AG10803 (cell line): ENCODE measurements at regions not wholly inside any gene's neighbourhood (a gene's known extent, or its start where the extent isn't known, plus 50 kb on each side); places are given as distances from the start of the nearest gene placed in this dataset.

Source experiments
- DNase-seq: peaks from one replicate; pipeline ENCODE4 v3.0.0; 2010; ENCODE audit warnings: low read depth
- H3K4me3 ChIP-seq: 2 replicates; pipeline ENCODE4 v1.5.1; 2011; ENCODE audit warnings: mild to moderate bottlenecking, low read length, control low read depth
- TF ChIP-seq, protein P1 (sequence below): conservative IDR thresholded peaks from 2 replicates; pipeline ENCODE4 v1.5.1; 2011; ENCODE audit warnings: mild to moderate bottlenecking, low read length, control low read depth, inconsistent platforms

DNA sequence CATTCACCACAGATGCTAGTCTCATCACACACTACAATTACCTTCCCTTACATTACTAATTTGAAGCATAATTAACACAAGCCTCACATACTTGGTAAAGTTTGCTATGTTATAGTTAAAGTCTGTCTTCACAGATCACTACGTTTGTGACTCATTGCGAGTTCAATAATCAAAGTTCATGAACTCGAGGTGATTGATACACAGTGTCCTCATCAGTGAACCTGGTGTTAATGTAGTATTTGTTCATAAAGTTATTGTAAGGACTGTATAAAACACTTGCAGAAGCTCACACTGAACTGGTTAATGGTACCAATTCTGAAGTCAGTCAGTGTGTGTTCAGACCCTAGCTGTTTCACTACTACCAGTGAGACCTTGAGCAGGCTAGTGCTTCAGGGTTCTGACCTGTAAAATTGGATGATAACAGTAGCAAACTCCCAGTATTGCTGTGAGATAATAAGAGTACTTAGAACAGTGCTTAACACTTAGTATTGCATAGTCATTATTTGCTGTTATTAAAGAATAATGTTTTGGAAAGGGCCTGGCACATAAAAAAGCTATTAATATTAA, 313.3 kb downstream of the LIG4 start:
- TF ChIP-seq, protein P1, sequence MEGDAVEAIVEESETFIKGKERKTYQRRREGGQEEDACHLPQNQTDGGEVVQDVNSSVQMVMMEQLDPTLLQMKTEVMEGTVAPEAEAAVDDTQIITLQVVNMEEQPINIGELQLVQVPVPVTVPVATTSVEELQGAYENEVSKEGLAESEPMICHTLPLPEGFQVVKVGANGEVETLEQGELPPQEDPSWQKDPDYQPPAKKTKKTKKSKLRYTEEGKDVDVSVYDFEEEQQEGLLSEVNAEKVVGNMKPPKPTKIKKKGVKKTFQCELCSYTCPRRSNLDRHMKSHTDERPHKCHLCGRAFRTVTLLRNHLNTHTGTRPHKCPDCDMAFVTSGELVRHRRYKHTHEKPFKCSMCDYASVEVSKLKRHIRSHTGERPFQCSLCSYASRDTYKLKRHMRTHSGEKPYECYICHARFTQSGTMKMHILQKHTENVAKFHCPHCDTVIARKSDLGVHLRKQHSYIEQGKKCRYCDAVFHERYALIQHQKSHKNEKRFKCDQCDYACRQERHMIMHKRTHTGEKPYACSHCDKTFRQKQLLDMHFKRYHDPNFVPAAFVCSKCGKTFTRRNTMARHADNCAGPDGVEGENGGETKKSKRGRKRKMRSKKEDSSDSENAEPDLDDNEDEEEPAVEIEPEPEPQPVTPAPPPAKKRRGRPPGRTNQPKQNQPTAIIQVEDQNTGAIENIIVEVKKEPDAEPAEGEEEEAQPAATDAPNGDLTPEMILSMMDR, result no peak
- DNase-seq, result no peak
- no peak overlapping the region for H3K4me3 ChIP-seq

DNA sequence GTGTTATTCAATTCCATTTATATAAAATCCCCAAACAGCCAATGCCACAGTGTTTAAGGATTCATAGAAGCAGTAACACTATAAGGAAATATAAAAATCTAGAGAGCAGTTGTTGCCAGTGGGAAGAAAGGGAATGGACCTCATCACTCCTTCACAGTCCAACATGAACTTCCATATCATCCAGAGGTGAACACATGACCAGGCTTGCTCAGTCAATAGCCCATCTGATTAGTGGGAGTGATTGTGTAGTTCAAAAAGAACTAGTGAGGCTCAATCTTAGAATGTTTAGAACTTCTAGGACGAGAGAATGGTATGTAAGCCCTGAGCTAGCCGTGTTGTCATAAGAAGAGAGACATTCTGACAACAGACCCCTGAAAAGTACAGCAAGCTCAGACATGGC, 314.1 kb downstream of the LIG4 start:
- DNase-seq, result no peak
- TF ChIP-seq, protein P1, result no peak
- no peak overlapping the region for H3K4me3 ChIP-seq

DNA sequence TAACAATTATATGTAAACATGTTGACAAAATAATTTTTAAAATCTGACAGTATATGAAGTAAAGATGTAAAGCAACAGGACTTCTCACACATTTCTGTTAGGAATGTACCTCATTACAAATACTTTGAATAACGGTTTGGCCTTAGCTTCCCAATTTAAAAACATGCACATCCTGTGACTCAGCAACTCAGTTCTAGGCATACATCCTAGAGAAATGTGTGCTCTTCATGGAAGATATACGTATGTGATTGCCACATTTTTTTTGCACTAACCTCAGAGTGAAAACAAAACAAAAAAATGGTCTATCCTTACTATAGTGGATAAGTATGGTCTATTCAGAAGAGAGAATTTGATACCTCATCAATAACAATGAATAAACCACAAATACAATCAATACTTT, 314.6 kb downstream of the LIG4 start:
- DNase-seq, result peak; percentile 16
- TF ChIP-seq, protein P1, result no peak

DNA sequence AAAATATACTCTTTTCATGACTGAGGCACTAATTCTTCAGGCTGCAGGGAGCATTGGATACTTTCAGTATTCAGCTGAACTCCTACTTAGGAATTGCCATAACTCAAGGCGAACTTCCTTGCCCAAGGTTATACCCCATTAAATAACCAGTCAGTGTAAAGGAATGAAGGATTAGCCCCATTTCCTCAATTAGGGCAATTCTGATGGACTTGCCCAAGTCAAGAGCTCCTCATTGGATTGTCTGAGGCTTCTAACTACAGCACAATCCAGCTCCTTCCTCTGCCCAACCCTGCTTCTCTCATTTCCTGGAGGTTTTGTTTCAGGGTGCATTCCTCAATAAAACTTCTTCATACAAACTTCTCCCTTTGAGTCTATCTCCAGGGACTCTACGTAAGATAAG, 329.2 kb downstream of the LIG4 start:
- TF ChIP-seq, protein P1, result no peak
- H3K4me3 ChIP-seq, result no peak overlapping the region
- DNase-seq, result no peak

More for the DNA sequence above, 314.6 kb downstream of the LIG4 start:
- no peak overlapping the region for H3K4me3 ChIP-seq

DNA sequence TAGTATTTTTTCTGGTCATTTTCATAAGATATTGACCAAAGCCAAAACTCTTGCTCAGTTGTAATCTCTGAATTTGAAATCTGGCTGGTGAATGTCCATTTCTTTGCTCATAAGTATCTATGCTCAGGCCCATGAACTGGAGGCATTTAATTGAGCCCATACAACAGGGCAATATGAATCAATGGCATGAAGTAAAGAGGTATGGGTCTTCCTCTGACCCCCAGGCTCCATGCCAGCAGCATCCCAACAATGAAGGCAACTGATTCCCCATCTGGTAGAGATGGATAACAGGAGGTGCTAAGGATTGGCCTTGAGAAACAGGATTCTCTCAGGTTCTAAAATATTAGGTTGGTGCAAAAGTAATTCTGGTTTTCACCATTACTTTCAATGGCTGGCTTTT, 330.8 kb downstream of the LIG4 start:
- TF ChIP-seq, protein P1, result no peak
- no peak overlapping the region for H3K4me3 ChIP-seq
- DNase-seq, result no peak

DNA sequence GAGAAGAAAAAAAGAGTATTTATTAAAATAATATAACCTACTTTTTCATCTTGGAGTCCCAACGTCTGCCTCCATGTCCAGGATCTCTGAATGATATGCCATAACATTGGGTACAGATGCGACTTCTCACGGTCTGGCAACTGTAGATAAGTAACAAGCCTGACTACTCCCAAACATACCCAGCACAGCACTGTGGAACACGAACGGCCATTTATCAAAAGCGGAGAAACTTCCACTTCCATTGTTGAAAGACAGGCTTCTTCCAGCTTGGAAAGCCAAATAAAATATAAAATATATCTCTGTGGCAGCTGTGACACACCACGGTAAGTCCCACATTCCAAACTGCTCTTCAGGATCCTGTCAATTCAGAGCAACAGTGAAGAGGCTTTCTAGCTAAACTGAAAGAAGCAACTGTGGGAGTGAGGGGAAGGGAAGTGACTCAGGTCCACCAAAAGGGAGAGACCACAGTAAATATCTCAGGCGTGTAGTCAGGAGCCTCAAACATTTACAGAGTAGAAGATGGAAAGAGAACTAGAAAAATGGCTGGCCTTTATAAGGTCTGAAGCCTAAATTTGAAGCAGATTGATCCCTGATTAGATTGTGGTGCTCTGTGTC, 331.7 kb downstream of the LIG4 start:
- TF ChIP-seq, protein P1, result no peak
- DNase-seq, result peak; percentile 29
- no peak overlapping the region for H3K4me3 ChIP-seq

DNA sequence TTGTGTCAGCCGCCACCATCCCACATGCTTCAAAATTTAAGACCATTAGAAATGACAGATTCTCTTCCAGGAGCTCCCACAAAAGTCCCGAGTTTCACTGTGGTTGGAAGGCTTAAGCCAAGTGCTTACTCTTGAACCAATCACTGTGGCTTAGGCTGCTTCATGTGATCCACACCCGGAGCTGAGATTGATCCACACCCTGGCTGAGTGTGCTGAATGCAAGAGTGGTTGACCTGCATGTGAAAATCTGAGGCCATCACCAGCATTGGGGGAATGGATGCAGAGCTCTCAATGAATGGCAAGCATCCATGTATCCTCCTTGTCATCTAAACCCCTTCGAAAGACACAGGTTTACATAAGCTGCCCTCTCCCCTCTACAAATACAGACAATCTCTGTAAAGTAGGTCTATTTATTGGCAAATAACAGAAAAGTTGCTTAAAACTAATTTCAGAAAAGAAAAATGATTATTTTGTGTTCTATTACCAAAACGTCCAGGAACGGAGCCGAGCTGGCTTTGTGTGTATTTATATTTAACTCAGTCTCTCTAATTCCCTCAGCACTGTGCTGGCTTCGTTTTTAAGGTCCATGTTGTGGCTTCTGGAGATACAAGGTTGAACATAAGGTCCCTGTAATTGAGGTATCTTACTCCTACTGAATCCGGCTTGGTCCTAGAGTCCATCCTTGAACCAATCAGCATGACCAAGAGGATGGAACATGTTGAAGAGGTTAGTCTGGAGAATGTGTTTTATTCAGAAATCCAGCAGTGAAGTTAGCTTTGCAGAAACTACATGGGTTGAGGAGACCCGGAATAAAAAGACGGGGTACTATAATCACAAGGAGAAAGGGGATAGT, 332.4 kb downstream of the LIG4 start:
- TF ChIP-seq, protein P1, result no peak
- no peak overlapping the region for H3K4me3 ChIP-seq
- DNase-seq, result no peak
